Nephron (organoid): ENCODE measurements at regions not wholly inside any gene's neighbourhood (a gene's known extent, or its start where the extent isn't known, plus 50 kb on each side); places are given as distances from the start of the nearest gene placed in this dataset.
A peak's percentile ranks its signal among the peaks of the same experiment; 100 is the strongest.

ENCODE experiments used
- H3K27ac Mint-ChIP-seq, 3 experiments: 2 replicates each; pipeline ENCODE4 v1.8.0; 2020; ENCODE audit warnings: mixed read lengths in 3 of 3, mild to moderate bottlenecking in 2 of 3, moderate library complexity in 1 of 3
- H3K27me3 Mint-ChIP-seq: 2 replicates; pipeline ENCODE4 v1.8.0; 2021; ENCODE audit warnings: low read depth, mild to moderate bottlenecking, moderate library complexity, mixed read lengths
- H3K36me3 Mint-ChIP-seq: 2 replicates; pipeline ENCODE4 v1.8.0; 2020; ENCODE audit warnings: low read depth, mixed read lengths
- H3K4me1 Mint-ChIP-seq: 2 replicates; pipeline ENCODE4 v1.8.0; 2020; ENCODE audit warnings: mixed read lengths
- H3K4me3 Mint-ChIP-seq, 3 experiments: 2 replicates each; pipeline ENCODE4 v1.8.0; 2020; ENCODE audit warnings: mild to moderate bottlenecking in 3 of 3, mixed read lengths in 3 of 3, moderate library complexity in 2 of 3
- H3K9me3 Mint-ChIP-seq: 2 replicates; pipeline ENCODE4 v1.8.0; 2020; ENCODE audit warnings: mixed read lengths
- TF ChIP-seq, protein P1 (sequence below), 3 experiments: fragments of 200-600 bp; sonication (generic); IDR thresholded peaks; one replicate each; pipeline ENCODE4 v1.5.0; 2021; ENCODE audit warnings: antibody characterized with exemption in 3 of 3; ENCODE audit not compliant: unreplicated experiment in 3 of 3

DNA sequence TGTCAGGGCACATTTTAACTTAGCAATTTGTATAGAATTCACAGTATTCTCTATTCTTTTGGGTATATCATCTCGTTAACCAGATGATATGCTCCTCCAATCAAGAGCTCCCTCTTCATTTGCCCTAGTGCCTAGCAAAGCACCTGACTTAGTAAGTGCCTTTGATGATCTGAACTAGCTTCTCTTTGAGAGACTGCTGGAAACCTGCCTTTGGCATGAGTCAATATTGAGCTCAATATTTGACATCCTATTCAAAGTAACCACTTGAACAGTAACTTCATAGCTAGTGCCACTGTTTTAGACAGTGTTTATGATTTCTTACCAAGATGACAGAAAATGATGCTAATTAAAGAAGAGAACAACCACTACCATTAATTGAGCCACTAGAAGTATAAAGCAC lies 696.3 kb upstream of the UBE2E2 start:
- H3K9me3 Mint-ChIP-seq = no peaks in the 10 kb centered on the region
- H3K36me3 Mint-ChIP-seq = no peaks in the 10 kb centered on the region
- H3K4me1 Mint-ChIP-seq = no peaks in the 10 kb centered on the region
- TF ChIP-seq, protein P1, sequence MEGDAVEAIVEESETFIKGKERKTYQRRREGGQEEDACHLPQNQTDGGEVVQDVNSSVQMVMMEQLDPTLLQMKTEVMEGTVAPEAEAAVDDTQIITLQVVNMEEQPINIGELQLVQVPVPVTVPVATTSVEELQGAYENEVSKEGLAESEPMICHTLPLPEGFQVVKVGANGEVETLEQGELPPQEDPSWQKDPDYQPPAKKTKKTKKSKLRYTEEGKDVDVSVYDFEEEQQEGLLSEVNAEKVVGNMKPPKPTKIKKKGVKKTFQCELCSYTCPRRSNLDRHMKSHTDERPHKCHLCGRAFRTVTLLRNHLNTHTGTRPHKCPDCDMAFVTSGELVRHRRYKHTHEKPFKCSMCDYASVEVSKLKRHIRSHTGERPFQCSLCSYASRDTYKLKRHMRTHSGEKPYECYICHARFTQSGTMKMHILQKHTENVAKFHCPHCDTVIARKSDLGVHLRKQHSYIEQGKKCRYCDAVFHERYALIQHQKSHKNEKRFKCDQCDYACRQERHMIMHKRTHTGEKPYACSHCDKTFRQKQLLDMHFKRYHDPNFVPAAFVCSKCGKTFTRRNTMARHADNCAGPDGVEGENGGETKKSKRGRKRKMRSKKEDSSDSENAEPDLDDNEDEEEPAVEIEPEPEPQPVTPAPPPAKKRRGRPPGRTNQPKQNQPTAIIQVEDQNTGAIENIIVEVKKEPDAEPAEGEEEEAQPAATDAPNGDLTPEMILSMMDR (IDR thresholded peaks at IDR 0.05; ENCODE audit: unreplicated experiment in 3 of 3) = no peak
- H3K4me3 Mint-ChIP-seq = no peak overlapping the region
- H3K27ac Mint-ChIP-seq = no peak overlapping the region
- peaks cover 3% of the 10 kb centered on the region for H3K27me3 Mint-ChIP-seq

DNA sequence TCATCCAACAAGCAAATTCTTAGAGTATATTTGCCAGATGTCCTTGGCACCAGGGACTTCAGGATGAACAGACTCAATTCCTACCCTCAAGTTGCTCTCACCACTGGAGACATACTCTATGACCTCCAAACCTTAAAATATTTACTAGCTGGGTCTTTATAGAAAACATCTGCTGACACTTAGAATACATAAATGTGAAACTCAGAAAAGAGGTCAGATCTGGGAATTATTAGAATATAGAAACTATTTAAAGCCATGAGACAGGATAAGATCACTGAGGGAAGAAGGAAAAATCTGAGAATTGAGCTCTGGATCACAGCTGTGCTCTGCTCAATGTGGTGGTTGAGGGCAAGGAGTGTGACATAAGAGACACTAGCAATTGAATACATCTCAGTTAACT lies 695.4 kb upstream of the UBE2E2 start:
- no peaks in the 10 kb centered on the region for H3K36me3 Mint-ChIP-seq
- H3K9me3 Mint-ChIP-seq = no peaks in the 10 kb centered on the region
- no peaks in the 10 kb centered on the region for H3K4me1 Mint-ChIP-seq
- TF ChIP-seq, protein P1 (IDR thresholded peaks at IDR 0.05; ENCODE audit: unreplicated experiment in 3 of 3) = no peak
- no peak overlapping the region for H3K27ac Mint-ChIP-seq
- peaks cover 3% of the 10 kb centered on the region for H3K27me3 Mint-ChIP-seq
- no peak overlapping the region for H3K4me3 Mint-ChIP-seq

DNA sequence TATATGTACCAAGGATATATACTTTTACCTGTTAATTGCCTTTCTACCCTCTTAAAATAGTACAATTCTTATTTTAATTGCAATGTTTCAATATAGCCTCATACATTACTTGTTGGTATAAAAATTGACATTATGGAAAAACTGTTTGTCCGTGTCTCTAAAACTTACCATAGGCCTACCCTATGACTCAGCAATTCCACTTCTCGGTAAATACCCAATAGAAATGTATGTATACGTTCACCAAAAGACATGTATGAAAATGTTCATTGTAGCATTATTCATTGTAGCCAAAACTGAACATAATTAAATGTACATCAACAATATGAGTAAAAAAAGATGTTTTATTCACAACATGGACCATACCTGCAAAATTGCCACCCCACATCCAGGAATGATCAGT lies 679.2 kb upstream of the UBE2E2 start:
- Mint-ChIP-seq H3K4me1 (peaks cover 9% of the 10 kb centered on the region), H3K9me3 (peaks cover 1% of the 10 kb centered on the region), H3K4me3 (no peak overlapping the region), H3K27me3 (peaks cover 1% of the 10 kb centered on the region), H3K36me3 (no peaks in the 10 kb centered on the region), H3K27ac (no peak overlapping the region)
- TF ChIP-seq, protein P1 (IDR thresholded peaks at IDR 0.05; ENCODE audit: unreplicated experiment in 3 of 3) = no peak

DNA sequence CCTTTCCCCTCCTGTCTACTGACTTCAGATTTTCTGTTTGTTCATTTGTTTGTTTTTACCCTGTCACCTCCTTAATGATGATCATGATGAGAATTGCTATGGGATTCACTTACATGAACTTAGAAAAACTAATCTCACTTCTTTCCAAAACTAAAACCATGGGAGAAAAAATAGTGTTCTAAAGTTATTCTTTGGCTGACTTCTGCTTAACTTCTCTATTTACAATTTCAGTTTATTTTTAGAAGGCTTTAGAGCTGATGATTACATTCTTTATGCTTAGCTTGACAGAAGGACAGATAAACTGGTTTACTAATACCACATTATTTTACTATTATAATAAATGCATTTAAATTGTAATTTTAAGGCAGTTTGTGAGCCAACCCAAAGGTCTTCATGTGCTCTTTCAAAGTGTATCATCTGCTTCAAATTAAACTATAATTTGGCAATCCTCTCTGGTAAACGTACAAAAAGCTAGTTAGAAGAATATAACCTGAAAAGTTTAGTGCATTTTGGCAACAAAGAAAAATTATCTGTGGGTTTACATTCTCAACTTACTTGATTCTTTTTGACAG lies 676.8 kb upstream of the UBE2E2 start:
- TF ChIP-seq, protein P1 (IDR thresholded peaks at IDR 0.05; ENCODE audit: unreplicated experiment in 3 of 3) = no peak
- Mint-ChIP-seq H3K4me1 (peaks cover 9% of the 10 kb centered on the region), H3K9me3 (no peaks in the 10 kb centered on the region), H3K27me3 (no peaks in the 10 kb centered on the region), H3K4me3 (no peak overlapping the region), H3K27ac (peak overlapping the region in 1 of 3 experiments; percentile 72), H3K36me3 (no peaks in the 10 kb centered on the region)

DNA sequence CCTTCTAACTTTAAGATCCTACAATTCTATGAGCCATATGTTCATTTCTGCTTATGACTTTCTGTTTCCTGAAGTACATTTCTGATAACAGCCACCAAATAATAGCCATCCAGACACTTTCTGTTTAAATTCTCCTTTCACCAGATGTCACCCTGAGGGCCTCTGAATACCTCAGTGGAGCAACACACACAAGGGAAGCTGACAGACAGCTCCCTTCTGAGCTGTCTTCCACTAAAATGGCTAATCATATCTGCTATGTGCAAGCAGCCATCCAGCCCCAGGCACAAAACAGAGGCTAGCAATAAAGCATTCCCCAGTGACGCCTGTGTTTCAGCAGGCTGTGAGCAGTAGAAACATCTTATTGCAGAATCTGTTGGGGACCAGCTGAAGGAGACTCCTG lies 666.6 kb upstream of the UBE2E2 start:
- Mint-ChIP-seq H3K27me3 (no peaks in the 10 kb centered on the region), H3K36me3 (no peaks in the 10 kb centered on the region), H3K9me3 (no peaks in the 10 kb centered on the region), H3K27ac (no peak overlapping the region), H3K4me1 (no peaks in the 10 kb centered on the region), H3K4me3 (no peak overlapping the region)
- TF ChIP-seq, protein P1 (IDR thresholded peaks at IDR 0.05; ENCODE audit: unreplicated experiment in 3 of 3) = no peak

DNA sequence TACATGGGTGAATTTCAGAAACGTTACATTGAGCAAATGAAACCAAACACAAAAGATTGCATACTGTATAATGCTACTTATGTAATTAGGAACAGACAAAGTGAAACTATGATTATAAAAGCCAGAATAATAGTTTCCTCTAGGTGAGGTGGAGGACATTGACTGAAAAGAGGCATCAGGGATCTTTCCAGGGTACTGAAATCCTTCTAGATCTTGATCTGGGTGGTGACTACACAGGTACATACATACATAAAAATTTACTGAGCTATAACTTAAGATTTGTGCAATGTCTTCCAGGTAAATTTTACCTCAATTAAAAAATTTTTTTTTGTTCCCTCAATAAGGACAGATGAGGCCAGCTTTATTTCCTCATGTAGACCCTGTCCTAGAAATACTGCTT lies 665.6 kb upstream of the UBE2E2 start:
- peak overlapping the region in 1 of 3 experiments; percentile 63 for H3K27ac Mint-ChIP-seq
- TF ChIP-seq, protein P1 (IDR thresholded peaks at IDR 0.05; ENCODE audit: unreplicated experiment in 3 of 3) = no peak
- no peaks in the 10 kb centered on the region for H3K4me1 Mint-ChIP-seq
- no peaks in the 10 kb centered on the region for H3K27me3 Mint-ChIP-seq
- H3K4me3 Mint-ChIP-seq = no peak overlapping the region
- no peaks in the 10 kb centered on the region for H3K36me3 Mint-ChIP-seq
- no peaks in the 10 kb centered on the region for H3K9me3 Mint-ChIP-seq
